GM18507 (cell line): ENCODE measurements at regions not wholly inside any gene's neighbourhood (a gene's known extent, or its start where the extent isn't known, plus 50 kb on each side); places are given as distances from the start of the nearest gene placed in this dataset.
"Not testable (repeated sequence)": the region's sequence is repeated elsewhere in the genome, so short reads cannot be mapped to it uniquely, and the experiment has no call there.

Source experiments
- DNase-seq: peaks from one replicate; pipeline ENCODE4 v3.0.0; 2011; ENCODE audit warnings: low read depth; ENCODE audit not compliant: insufficient read length; ENCODE audit errors: extremely low spot score
- FAIRE-seq: peaks from 2 replicates; lab custom pipeline; 2011; peaks lifted over from hg19 to GRCh38; lab: Jason Lieb, UNC

- FAIRE-seq = no peak
Measured at GRCh38 chr4:60926624-60927023, 273.5 kb upstream of the ADGRL3 start.

GRCh38 chr4:60930866-60931265 lies 269.3 kb upstream of the ADGRL3 start:
- FAIRE-seq (no peak), DNase-seq (no peak)

More at GRCh38 chr4:60926624-60927023, 273.5 kb upstream of the ADGRL3 start:
- DNase-seq = no peak

- no peak for DNase-seq
- no peak for FAIRE-seq
Measured at GRCh38 chr4:60934566-60935295, 265.4 kb upstream of the ADGRL3 start.

GRCh38 chr4:60938181-60938580 lies 261.9 kb upstream of the ADGRL3 start:
- no peak for FAIRE-seq
- no peak for DNase-seq

- DNase-seq (no peak), FAIRE-seq (no peak)
Measured at GRCh38 chr4:60938621-60939020, 261.5 kb upstream of the ADGRL3 start.

- no peak for FAIRE-seq
- no peak for DNase-seq
Measured at GRCh38 chr4:60944060-60944459, 256.1 kb upstream of the ADGRL3 start.

GRCh38 chr4:60945641-60946040 lies 254.5 kb upstream of the ADGRL3 start:
- FAIRE-seq (no peak), DNase-seq (no peak)

- no peak for DNase-seq
- FAIRE-seq = no peak
Measured at GRCh38 chr4:60948008-60948407, 252.1 kb upstream of the ADGRL3 start.

- DNase-seq = no peak
- FAIRE-seq = no peak
Measured at GRCh38 chr4:60952921-60953320, 247.2 kb upstream of the ADGRL3 start.

- DNase-seq = no peak
- no peak for FAIRE-seq
Measured at GRCh38 chr4:60953826-60954225, 246.3 kb upstream of the ADGRL3 start.

GRCh38 chr4:60962286-60962685 lies 237.8 kb upstream of the ADGRL3 start:
- FAIRE-seq (no peak), DNase-seq (no peak)

- DNase-seq = no peak
- FAIRE-seq = no peak
Measured at GRCh38 chr4:60981534-60981933, 218.6 kb upstream of the ADGRL3 start.

- FAIRE-seq = no peak
- DNase-seq = no peak
Measured at GRCh38 chr4:60989141-60989540, 211.0 kb upstream of the ADGRL3 start.

GRCh38 chr4:60992037-60992436 lies 208.1 kb upstream of the ADGRL3 start:
- no peak for FAIRE-seq
- DNase-seq = no peak

- no peak for DNase-seq
- no peak for FAIRE-seq
Measured at GRCh38 chr4:61003301-61003700, 196.8 kb upstream of the ADGRL3 start.

GRCh38 chr4:61004651-61005170 lies 195.4 kb upstream of the ADGRL3 start:
- FAIRE-seq (no peak), DNase-seq (no peak)

GRCh38 chr4:61011051-61011450 lies 189.1 kb upstream of the ADGRL3 start:
- DNase-seq = no peak
- FAIRE-seq = no peak

- not testable (repeated sequence) for DNase-seq, FAIRE-seq
Measured at GRCh38 chr4:61011936-61012335, 188.2 kb upstream of the ADGRL3 start.

- no peak for DNase-seq
- no peak for FAIRE-seq
Measured at GRCh38 chr4:61024610-61025009, 175.5 kb upstream of the ADGRL3 start.

- FAIRE-seq = no peak
Measured at GRCh38 chr4:61027939-61028338, 172.2 kb upstream of the ADGRL3 start.

GRCh38 chr4:61036071-61036684 lies 163.9 kb upstream of the ADGRL3 start:
- no peak for FAIRE-seq
- no peak for DNase-seq

More at GRCh38 chr4:61027939-61028338, 172.2 kb upstream of the ADGRL3 start:
- DNase-seq = no peak
